GM21737 (cell line): ENCODE measurements at regions not wholly inside any gene's neighbourhood (a gene's known extent, or its start where the extent isn't known, plus 50 kb on each side); places are given as distances from the start of the nearest gene placed in this dataset.
"Not testable (repeated sequence)": the region's sequence is repeated elsewhere in the genome, so short reads cannot be mapped to it uniquely, and the experiment has no call there.

Source experiments
- ATAC-seq: cut with Tn5 transposase; IDR thresholded peaks from one replicate; pipeline ENCODE4 v1.9.1; 2021; ENCODE audit warnings: mild to moderate bottlenecking, moderate library complexity; ENCODE audit not compliant: unreplicated experiment

- no peak for ATAC-seq
Observed at GRCh38 chr1:187936667-187937066, 1107.9 kb downstream of the PLA2G4A start.

GRCh38 chr1:187938092-187938491, 1109.3 kb downstream of the PLA2G4A start:
- ATAC-seq: no peak

- ATAC-seq: no peak
Observed at GRCh38 chr1:187942986-187943385, 1114.2 kb downstream of the PLA2G4A start.

GRCh38 chr1:187943606-187944403, 1115.1 kb downstream of the PLA2G4A start:
- ATAC-seq: no peak

- not testable (repeated sequence) for ATAC-seq
Observed at GRCh38 chr1:187946661-187947060, 1117.9 kb downstream of the PLA2G4A start.

DNA sequence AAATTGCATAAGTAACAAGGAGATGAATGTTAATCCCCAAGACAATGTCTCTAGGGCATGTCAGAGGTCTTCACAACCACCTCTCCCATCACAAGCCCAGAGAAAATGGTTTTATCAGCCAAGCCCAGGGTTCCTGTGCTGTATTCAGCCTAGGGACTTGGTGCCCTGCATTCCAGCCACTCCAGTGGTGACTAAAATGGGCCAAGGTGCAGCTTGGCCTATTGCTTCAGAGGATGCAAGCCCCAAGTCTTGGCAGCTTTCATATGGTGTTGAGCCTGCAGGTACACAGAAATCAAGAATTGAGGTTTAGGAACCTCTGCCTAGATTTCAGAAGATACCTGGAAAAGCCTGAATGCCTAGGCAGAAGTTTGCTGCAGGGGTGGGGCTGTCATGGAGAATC, 1118.6 kb downstream of the PLA2G4A start:
- ATAC-seq: no peak

- ATAC-seq: no peak
Observed at GRCh38 chr1:187948170-187948794, 1119.5 kb downstream of the PLA2G4A start.

- ATAC-seq: no peak
Observed at GRCh38 chr1:187949567-187949966, 1120.8 kb downstream of the PLA2G4A start.

DNA sequence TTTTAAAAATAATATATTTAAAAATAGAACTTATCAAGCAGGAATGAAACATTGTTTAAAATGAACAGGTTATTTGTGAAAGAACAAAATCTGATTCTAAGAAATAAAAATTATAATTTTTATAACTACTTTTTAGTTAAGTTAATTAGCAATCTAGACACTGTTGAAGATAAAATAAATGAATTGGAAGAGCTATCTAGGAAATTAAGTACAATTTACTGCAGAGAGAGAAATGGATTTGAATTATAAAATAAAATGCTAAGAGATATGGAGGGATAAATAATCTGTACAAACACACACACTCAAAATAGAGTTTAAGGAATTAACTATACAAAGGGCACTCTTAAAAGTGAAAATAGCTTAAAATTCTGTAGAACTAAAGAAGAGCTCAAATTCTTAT, 1123.1 kb downstream of the PLA2G4A start:
- no peak for ATAC-seq

DNA sequence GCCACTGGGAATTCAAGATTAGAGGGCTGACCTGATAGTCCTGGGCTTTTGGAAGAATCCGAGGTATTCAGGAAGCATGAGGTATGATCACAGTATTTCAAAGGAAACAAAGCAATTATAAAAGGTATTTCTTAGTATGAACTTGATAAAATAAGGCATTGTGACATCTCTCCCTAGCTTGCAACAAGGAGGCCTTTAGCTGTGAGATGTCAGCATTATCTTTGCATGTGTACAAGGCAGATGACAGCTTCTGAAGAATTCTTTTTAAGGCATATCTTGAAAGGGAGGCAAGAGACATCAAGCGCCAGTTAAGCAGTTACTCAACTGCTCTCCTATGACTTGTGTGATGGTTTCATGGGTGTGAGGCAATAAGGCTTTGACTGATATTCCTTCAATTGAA, 1123.7 kb downstream of the PLA2G4A start:
- ATAC-seq: no peak

- ATAC-seq: no peak
Observed at GRCh38 chr1:187956975-187957374, 1128.2 kb downstream of the PLA2G4A start.

- no peak for ATAC-seq
Observed at GRCh38 chr1:187958207-187958606, 1129.5 kb downstream of the PLA2G4A start.

DNA sequence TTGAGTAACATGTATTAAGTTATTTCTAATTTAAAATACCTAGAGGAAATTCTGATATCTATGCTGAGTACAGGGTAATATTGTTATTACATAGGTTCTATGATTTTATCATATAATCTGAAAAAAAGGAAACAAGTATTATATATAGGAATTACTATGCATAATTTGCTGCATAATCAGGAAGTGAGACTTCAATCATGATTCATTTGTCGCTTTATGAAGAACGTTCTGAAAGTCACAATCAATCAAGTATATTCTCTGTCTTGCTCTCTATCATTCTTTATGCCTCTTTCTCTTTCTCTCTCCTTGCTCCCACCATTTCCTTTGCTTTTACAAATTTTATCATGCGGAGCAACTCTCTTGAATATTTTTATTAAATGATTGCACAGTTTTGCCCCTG, 1130.3 kb downstream of the PLA2G4A start:
- no peak for ATAC-seq

- ATAC-seq: no peak
Observed at GRCh38 chr1:187960125-187960638, 1131.4 kb downstream of the PLA2G4A start.

- no peak for ATAC-seq
Observed at GRCh38 chr1:187961895-187962294, 1133.1 kb downstream of the PLA2G4A start.

DNA sequence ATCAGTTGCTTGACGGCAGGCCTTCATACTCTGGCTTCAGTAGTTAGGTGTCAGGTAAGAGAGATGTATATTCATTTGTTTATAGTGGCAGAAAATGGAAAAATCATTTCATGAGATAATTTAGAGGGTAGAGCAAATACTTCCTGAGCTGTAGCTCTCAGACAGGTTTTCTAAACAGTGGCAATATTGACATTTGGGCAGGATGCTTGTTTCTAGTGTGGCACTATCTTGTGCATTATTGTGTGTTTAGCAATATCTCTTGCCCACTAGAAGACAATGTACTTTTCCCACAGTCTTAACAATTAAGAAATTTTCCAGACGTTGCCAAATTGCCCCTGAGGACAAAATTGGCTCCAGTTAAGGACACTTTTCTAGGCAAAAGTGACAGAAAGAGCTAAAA, 1143.1 kb downstream of the PLA2G4A start:
- no peak for ATAC-seq

GRCh38 chr1:187977298-187977697, 1148.5 kb downstream of the PLA2G4A start:
- no peak for ATAC-seq

- no peak for ATAC-seq
Observed at GRCh38 chr1:187985145-187985896, 1156.6 kb downstream of the PLA2G4A start.

DNA sequence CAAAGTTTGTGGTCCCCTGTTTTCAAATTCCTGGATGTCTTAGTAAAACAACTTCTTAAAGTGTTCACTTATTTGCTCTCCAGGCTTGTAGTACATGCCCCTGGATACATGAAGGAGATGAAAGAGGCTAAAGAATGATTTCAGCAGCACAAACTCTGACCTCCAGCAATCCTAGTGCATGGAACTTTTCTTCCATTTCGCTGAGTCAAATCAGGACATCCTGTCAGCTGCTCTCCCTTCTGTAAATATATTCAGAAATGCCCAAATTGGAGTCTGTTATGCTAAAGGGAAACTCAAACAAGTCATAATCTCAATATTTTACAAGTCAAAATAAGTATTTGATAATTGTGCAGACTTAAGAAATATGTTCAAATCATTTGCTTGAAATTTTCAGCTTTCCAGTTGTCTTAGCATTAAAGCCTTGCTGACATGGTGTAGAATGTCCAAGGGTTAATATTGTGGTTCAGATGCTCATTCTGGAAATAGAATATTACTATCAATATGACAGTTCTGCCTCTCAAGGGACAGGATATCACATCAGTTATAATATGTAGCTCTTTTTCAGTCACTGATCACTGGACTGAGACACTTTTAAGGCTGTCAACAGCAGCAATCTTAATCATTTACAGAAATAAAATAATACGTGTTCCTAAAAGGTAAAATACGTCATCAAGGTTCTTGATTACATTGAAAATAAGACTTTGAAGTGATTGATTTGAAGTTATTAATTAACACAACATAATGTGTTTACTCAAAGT, 1157.3 kb downstream of the PLA2G4A start:
- ATAC-seq: peak; percentile 85

DNA sequence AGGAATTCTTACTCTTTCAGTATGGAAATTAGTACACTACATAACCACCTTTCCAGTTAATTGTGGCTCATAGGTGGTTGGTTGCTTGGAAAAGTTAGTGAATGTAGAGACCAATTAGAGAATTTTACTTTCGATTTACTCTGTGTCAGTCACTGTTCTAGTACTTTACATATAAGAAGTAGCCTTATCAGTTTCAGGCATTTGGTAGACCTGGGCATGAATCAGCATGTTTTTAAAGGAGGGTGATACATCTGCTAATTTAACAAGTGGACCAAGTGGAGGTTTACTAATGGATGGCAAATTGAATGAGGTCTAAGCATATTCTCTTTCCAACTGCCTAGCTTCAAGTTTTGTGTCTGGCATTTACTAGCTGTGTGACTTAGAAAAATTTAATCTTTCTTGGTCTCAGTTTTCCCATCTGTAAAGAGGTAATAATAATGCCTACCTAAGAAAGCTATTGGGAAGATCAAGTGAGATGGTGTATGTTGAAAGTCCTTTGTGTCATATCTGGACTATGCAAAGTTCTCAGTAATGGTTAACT, 1158.6 kb downstream of the PLA2G4A start:
- no peak for ATAC-seq

DNA sequence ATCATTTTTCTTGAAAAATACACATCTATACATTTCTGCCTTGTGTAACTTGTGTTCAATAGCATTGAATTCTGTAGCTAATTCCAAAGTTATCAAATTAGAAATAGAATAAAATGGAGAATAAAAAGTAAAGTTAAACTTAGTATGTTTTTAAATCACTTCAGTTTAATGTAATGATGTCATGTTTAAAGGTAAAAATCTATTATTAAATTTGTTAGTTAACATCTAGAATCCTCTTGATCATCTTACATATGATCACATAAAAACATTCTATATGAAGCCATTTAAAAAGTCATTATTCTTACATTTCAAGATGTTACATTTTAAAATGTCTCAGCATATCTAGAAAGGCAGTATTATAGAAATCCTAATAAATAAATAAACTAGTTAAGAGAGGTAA, 1163.2 kb downstream of the PLA2G4A start:
- ATAC-seq: no peak
